Chondrocyte (in vitro differentiated cells): ENCODE measurements at regions not wholly inside any gene's neighbourhood (a gene's known extent, or its start where the extent isn't known, plus 50 kb on each side); places are given as distances from the start of the nearest gene placed in this dataset.
"Not testable (repeated sequence)": the region's sequence is repeated elsewhere in the genome, so short reads cannot be mapped to it uniquely, and the experiment has no call there.

ENCODE experiments used
- DNase-seq: peaks from one replicate; pipeline ENCODE4 v3.0.0; 2021; ENCODE audit warnings: mixed read lengths, low spot score
- H3K27ac Mint-ChIP-seq: one replicate; pipeline ENCODE4 v1.8.0; 2021; ENCODE audit warnings: mild to moderate bottlenecking, moderate library complexity, mixed read lengths; ENCODE audit not compliant: unreplicated experiment
- H3K27me3 Mint-ChIP-seq: 2 replicates; pipeline ENCODE4 v1.8.0; 2021; ENCODE audit warnings: low read depth, mixed read lengths
- H3K36me3 Mint-ChIP-seq: 2 replicates; pipeline ENCODE4 v1.8.0; 2021; ENCODE audit warnings: low read depth, mixed read lengths
- H3K4me1 Mint-ChIP-seq: 2 replicates; pipeline ENCODE4 v1.8.0; 2021; ENCODE audit warnings: low read depth, mild to moderate bottlenecking, mixed read lengths
- H3K4me3 Mint-ChIP-seq: one replicate; pipeline ENCODE4 v1.8.0; 2021; ENCODE audit warnings: mild to moderate bottlenecking, moderate library complexity, mixed read lengths; ENCODE audit not compliant: unreplicated experiment
- H3K9me3 Mint-ChIP-seq: 2 replicates; pipeline ENCODE4 v1.8.0; 2021; ENCODE audit warnings: low read depth, mixed read lengths
- CTCF ChIP-seq: fragments of 200-600 bp; sonication (generic); IDR thresholded peaks from 2 replicates; pipeline ENCODE4 v1.5.0; 2021; ENCODE audit warnings: antibody characterized with exemption, mild to moderate bottlenecking, moderate library complexity

GRCh38 chr3:194956697-194957396 lies 271.2 kb downstream of the FAM43A start:
- H3K27me3 Mint-ChIP-seq = peaks cover 9% of the 10 kb centered on the region

GRCh38 chr3:194957743-194958240 lies 272.1 kb downstream of the FAM43A start:
- H3K4me1 Mint-ChIP-seq = no peaks in the 10 kb centered on the region
- H3K36me3 Mint-ChIP-seq = no peaks in the 10 kb centered on the region
- H3K9me3 Mint-ChIP-seq = no peaks in the 10 kb centered on the region

More at GRCh38 chr3:194956697-194957396, 271.2 kb downstream of the FAM43A start:
- Mint-ChIP-seq H3K4me1 (no peaks in the 10 kb centered on the region), H3K36me3 (no peaks in the 10 kb centered on the region), H3K4me3 (no peak overlapping the region), H3K9me3 (no peaks in the 10 kb centered on the region), H3K27ac (no peak overlapping the region)
- no peak for DNase-seq
- TF ChIP-seq CTCF = no peak

GRCh38 chr3:194959217-194959616 lies 273.5 kb downstream of the FAM43A start:
- Mint-ChIP-seq H3K4me1 (no peaks in the 10 kb centered on the region), H3K9me3 (no peaks in the 10 kb centered on the region), H3K4me3 (no peak overlapping the region), H3K27me3 (peaks cover 7% of the 10 kb centered on the region), H3K27ac (no peak overlapping the region), H3K36me3 (no peaks in the 10 kb centered on the region)
- DNase-seq = no peak
- no peak for TF ChIP-seq CTCF

More at GRCh38 chr3:194957743-194958240, 272.1 kb downstream of the FAM43A start:
- TF ChIP-seq CTCF = no peak
- Mint-ChIP-seq H3K4me3 (no peak overlapping the region), H3K27me3 (peaks cover 7% of the 10 kb centered on the region), H3K27ac (no peak overlapping the region)
- no peak for DNase-seq

- not testable (repeated sequence) for H3K9me3 Mint-ChIP-seq, H3K36me3 Mint-ChIP-seq, H3K4me3 Mint-ChIP-seq, H3K4me1 Mint-ChIP-seq, H3K27ac Mint-ChIP-seq, H3K27me3 Mint-ChIP-seq, DNase-seq
Observed at GRCh38 chr3:194959666-194960065, 274.0 kb downstream of the FAM43A start.

DNA sequence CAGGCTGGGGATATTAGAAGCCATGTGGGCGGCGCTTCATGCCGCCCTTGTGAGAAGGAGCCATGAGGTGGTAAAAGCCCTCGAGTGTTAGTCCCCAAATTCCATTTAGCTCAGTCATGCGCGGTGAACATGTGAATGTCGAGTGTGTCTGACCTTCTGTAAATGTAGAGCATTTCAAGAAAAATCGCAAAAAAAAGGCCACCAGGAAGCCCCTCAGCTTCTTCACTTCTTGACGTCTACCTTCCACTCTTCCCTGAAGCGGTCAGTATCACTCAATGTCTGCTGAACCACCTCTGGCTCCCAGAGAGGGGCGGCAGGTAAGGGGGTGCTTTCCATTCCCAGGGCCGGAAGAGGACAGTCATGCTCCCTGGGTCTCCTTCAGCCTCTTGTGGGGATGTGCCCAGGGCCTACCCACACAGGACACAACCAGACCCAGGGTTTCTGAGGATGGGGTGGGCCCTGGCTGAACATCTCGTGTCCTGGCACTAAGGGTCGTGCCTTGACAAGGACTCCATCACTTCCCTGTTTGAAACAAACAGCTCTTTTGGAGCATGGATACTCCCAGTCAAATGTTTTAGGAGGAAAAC lies 274.9 kb downstream of the FAM43A start:
- Mint-ChIP-seq H3K27ac (no peak overlapping the region), H3K9me3 (no peaks in the 10 kb centered on the region), H3K27me3 (peaks cover 4% of the 10 kb centered on the region), H3K4me1 (no peaks in the 10 kb centered on the region), H3K4me3 (no peak overlapping the region), H3K36me3 (no peaks in the 10 kb centered on the region)
- no peak for DNase-seq
- no peak for TF ChIP-seq CTCF
